Right lobe of liver (tissue), 4 donors: ENCODE measurements at regions not wholly inside any gene's neighbourhood (a gene's known extent, or its start where the extent isn't known, plus 50 kb on each side); places are given as distances from the start of the nearest gene placed in this dataset.

Experiments
- CTCF ChIP-seq, 4 donors: fragments of 200-600 bp in 3 of 4; fragments of 450-650 bp in 1 of 4; IDR thresholded peaks; one replicate each; pipeline versions ENCODE4 v1.5.1 to v1.8.0; 2016 to 2022; ENCODE audit warnings: antibody characterized with exemption in 4 of 4, mild to moderate bottlenecking in 2 of 4
- POLR2A ChIP-seq: fragments of 450-650 bp; IDR thresholded peaks from one replicate; pipeline ENCODE4 v1.6.1; 2017; ENCODE audit warnings: antibody characterized with exemption, mild to moderate bottlenecking
- donor health status: DM: no; HTN: no; CAD: no.
- donor health status: DM: no; HTN: no; CAD: no.
- donor health status: DM: no; HTN: yes; CAD: no.

- TF ChIP-seq CTCF (IDR thresholded peaks at IDR 0.05) (no peak), POLR2A (no peak)
Observed at GRCh38 chrX:40452031-40452430, 128.7 kb upstream of the ATP6AP2 start.
